GM19468 (cell line): ENCODE measurements at regions not wholly inside any gene's neighbourhood (a gene's known extent, or its start where the extent isn't known, plus 50 kb on each side); places are given as distances from the start of the nearest gene placed in this dataset.
"Not testable (repeated sequence)": the region's sequence is repeated elsewhere in the genome, so short reads cannot be mapped to it uniquely, and the experiment has no call there.

Experiments used
- ATAC-seq: cut with Tn5 transposase; IDR thresholded peaks from one replicate; pipeline ENCODE4 v1.9.1; 2021; ENCODE audit warnings: mild to moderate bottlenecking, moderate library complexity, moderate number of reproducible peaks; ENCODE audit not compliant: unreplicated experiment; ENCODE audit errors: extremely low read depth

- ATAC-seq: no peak
These were observed 588.7 kb upstream of the MBL2 start for GRCh38 chr10:53361281-53361680.

GRCh38 chr10:53358978-53359377 is 586.4 kb upstream of the MBL2 start:
- ATAC-seq: not testable (repeated sequence)

- no peak for ATAC-seq
These were observed 586.0 kb upstream of the MBL2 start for GRCh38 chr10:53358536-53358935.

GRCh38 chr10:53357587-53357986 is 585.0 kb upstream of the MBL2 start:
- ATAC-seq: no peak

GRCh38 chr10:53356616-53357349 is 584.2 kb upstream of the MBL2 start:
- no peak for ATAC-seq

- ATAC-seq: not testable (repeated sequence)
These were observed 569.9 kb upstream of the MBL2 start for GRCh38 chr10:53342531-53342930.

GRCh38 chr10:53338199-53338598 is 565.6 kb upstream of the MBL2 start:
- ATAC-seq: not testable (repeated sequence)

GRCh38 chr10:53335803-53336422 is 563.3 kb upstream of the MBL2 start:
- ATAC-seq: not testable (repeated sequence)

GRCh38 chr10:53331460-53331859 is 558.9 kb upstream of the MBL2 start:
- ATAC-seq: no peak

- not testable (repeated sequence) for ATAC-seq
These were observed 554.1 kb upstream of the MBL2 start for GRCh38 chr10:53326401-53327305.

GRCh38 chr10:53325066-53325465 is 552.5 kb upstream of the MBL2 start:
- ATAC-seq: no peak

- ATAC-seq: no peak
These were observed 543.1 kb upstream of the MBL2 start for GRCh38 chr10:53315709-53316108.

GRCh38 chr10:53314876-53315275 is 542.3 kb upstream of the MBL2 start:
- no peak for ATAC-seq

- ATAC-seq: no peak
These were observed 525.9 kb upstream of the MBL2 start for GRCh38 chr10:53298443-53298842.

GRCh38 chr10:53284615-53285182 is 512.1 kb upstream of the MBL2 start:
- ATAC-seq: no peak

- no peak for ATAC-seq
These were observed 504.2 kb upstream of the MBL2 start for GRCh38 chr10:53276797-53277196.

GRCh38 chr10:53269482-53269881 is 496.9 kb upstream of the MBL2 start:
- no peak for ATAC-seq

- no peak for ATAC-seq
These were observed 487.6 kb upstream of the MBL2 start for GRCh38 chr10:53260213-53260612.

- no peak for ATAC-seq
These were observed 484.0 kb upstream of the MBL2 start for GRCh38 chr10:53256623-53257022.

GRCh38 chr10:53255661-53256205 is 483.1 kb upstream of the MBL2 start:
- no peak for ATAC-seq
